ENCODE measurements at regions not wholly inside any gene's neighbourhood (a gene's known extent, or its start where the extent isn't known, plus 50 kb on each side); places are given as distances from the start of the nearest gene placed in this dataset.

DNA sequence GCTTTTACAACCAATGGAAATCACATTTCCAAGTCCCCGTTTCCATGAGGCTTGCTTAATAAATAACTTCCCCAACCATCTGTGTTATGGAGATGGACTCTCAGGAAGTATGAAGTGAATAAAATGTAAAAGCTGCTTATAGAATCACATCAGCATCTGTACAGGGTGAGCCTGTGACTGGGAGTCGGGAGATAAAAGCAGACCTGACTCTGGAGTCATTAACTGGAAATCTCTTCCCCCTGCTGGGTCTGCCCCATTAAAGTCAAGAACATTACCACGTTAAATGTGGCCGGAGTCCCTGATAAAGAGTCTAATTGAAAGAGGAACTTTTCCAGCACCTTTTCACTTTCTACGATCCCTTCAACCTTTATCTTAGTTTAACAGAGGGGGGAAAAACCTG, 368.5 kb downstream of the DOK5 start:
- Mint-ChIP-seq H3K27ac (no peak overlapping the region), H3K27me3 (ENCODE audit: low read depth) (no peaks in the 10 kb centered on the region), H3K9me3 (no peaks in the 10 kb centered on the region; a peak in 1 of 5 replicates), H3K36me3 (ENCODE audit: insufficient read depth in 1 of 3, low read depth in 3 of 3) (no peaks in the 10 kb centered on the region), H3K4me1 (peaks cover 0 to 3% of the 10 kb centered on the region in 2 experiments; a peak in 1 of 4 replicates), H3K4me3 (no peak overlapping the region)
- no peaks in the 10 kb centered on the region for H3K9me3 ChIP-seq (ENCODE audit: control insufficient read depth, low read depth, low read length)
- no peak overlapping the region for H3K14ac ChIP-seq (ENCODE audit: insufficient read depth, low read length)
- H3K56ac ChIP-seq (ENCODE audit: insufficient read length, low read depth, low read length) = no peak overlapping the region
- no peaks in the 10 kb centered on the region for H3K27me3 ChIP-seq (ENCODE audit: insufficient read depth, low read length)
- no peak for DNase-seq
- H3T11ph ChIP-seq (ENCODE audit: low read length) = no peak overlapping the region
- no peaks in the 10 kb centered on the region for H4K20me1 ChIP-seq (ENCODE audit: control insufficient read depth, insufficient read depth, insufficient read length)
- no peak overlapping the region for H3K9ac ChIP-seq (ENCODE audit: extremely low read depth, insufficient read length, low read length)
- no peak overlapping the region for H2AFZ ChIP-seq (ENCODE audit: low read length)
- H4K8ac ChIP-seq (replicated peaks; ENCODE audit: insufficient read length, low read depth, low read length) = no peak overlapping the region
- no peak overlapping the region for H3K23ac ChIP-seq (ENCODE audit: insufficient read length, low read depth, low read length)
- H3K27ac ChIP-seq (ENCODE audit: insufficient read length, low read depth, low read length) = no peak overlapping the region
- no peak overlapping the region for H3K18ac ChIP-seq (ENCODE audit: insufficient read length, low read depth, low read length)
- H3K4ac ChIP-seq (ENCODE audit: low read depth, low read length) = no peak overlapping the region
- no peak overlapping the region for H2BK12ac ChIP-seq (ENCODE audit: insufficient read length, low read depth, low read length)
- H2AK5ac ChIP-seq (ENCODE audit: insufficient read length, low read length) = no peak overlapping the region
- no peak overlapping the region for H4K5ac ChIP-seq (ENCODE audit: insufficient read length, low read depth, low read length)
- H3K4me2 ChIP-seq (ENCODE audit: insufficient read depth, insufficient read length, low read length) = no peak overlapping the region
- no peak overlapping the region for H2BK15ac ChIP-seq (ENCODE audit: low read depth, low read length)
- no peak overlapping the region for H2BK120ac ChIP-seq (ENCODE audit: low read depth, low read length, poor library complexity, severe bottlenecking)
- H2BK20ac ChIP-seq (ENCODE audit: low read depth, low read length, poor library complexity, severe bottlenecking) = no peak overlapping the region
- H3K4me1 ChIP-seq (ENCODE audit: insufficient read depth, low read length) = no peaks in the 10 kb centered on the region
- no peaks in the 10 kb centered on the region for H3K79me1 ChIP-seq (ENCODE audit: insufficient read depth, low read depth, low read length, poor library complexity, severe bottlenecking)
- H3K23me2 ChIP-seq (ENCODE audit: insufficient read length, low read depth, low read length, poor library complexity, severe bottlenecking) = no peaks in the 10 kb centered on the region
- TF ChIP-seq, protein P1, sequence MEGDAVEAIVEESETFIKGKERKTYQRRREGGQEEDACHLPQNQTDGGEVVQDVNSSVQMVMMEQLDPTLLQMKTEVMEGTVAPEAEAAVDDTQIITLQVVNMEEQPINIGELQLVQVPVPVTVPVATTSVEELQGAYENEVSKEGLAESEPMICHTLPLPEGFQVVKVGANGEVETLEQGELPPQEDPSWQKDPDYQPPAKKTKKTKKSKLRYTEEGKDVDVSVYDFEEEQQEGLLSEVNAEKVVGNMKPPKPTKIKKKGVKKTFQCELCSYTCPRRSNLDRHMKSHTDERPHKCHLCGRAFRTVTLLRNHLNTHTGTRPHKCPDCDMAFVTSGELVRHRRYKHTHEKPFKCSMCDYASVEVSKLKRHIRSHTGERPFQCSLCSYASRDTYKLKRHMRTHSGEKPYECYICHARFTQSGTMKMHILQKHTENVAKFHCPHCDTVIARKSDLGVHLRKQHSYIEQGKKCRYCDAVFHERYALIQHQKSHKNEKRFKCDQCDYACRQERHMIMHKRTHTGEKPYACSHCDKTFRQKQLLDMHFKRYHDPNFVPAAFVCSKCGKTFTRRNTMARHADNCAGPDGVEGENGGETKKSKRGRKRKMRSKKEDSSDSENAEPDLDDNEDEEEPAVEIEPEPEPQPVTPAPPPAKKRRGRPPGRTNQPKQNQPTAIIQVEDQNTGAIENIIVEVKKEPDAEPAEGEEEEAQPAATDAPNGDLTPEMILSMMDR (conservative IDR thresholded peaks at IDR 0.05) = no peak
- no peaks in the 10 kb centered on the region for H3K79me2 ChIP-seq (ENCODE audit: insufficient read depth, low read length)
- H2BK5ac ChIP-seq (ENCODE audit: insufficient read length, low read length) = no peak overlapping the region
- no CpG with 5 or more reads among the region's 5 CpGs for WGBS (ENCODE audit: extremely low coverage, insufficient read length, low lambda C conversion rate)
- H4K91ac ChIP-seq (ENCODE audit: insufficient read length, low read depth, low read length) = no peak overlapping the region

Data from H9 (cell line).